Adipocyte (in vitro differentiated cells): ENCODE measurements at regions not wholly inside any gene's neighbourhood (a gene's known extent, or its start where the extent isn't known, plus 50 kb on each side); places are given as distances from the start of the nearest gene placed in this dataset.
"Not testable (repeated sequence)": the region's sequence is repeated elsewhere in the genome, so short reads cannot be mapped to it uniquely, and the experiment has no call there.

ENCODE experiments used
- DNase-seq: peaks from one replicate; pipeline ENCODE4 v3.0.0-alpha.2; 2015; ENCODE audit warnings: low read depth
- H3K27me3 ChIP-seq: replicated peaks from 2 replicates; pipeline ENCODE4 v1.7.0; 2013; ENCODE audit warnings: mild to moderate bottlenecking, low read length, moderate library complexity; ENCODE audit not compliant: control insufficient read depth, insufficient read depth
- H3K36me3 ChIP-seq: 2 replicates; pipeline ENCODE4 v1.7.0; 2013; ENCODE audit warnings: low read length, mild to moderate bottlenecking, moderate library complexity; ENCODE audit not compliant: control insufficient read depth, insufficient read depth, severe bottlenecking
- H3K4me1 ChIP-seq: 2 replicates; pipeline ENCODE4 v1.7.0; 2013; ENCODE audit warnings: mild to moderate bottlenecking, low read length, moderate library complexity; ENCODE audit not compliant: control insufficient read depth, insufficient read depth
- H3K4me3 ChIP-seq: 2 replicates; pipeline ENCODE4 v1.7.0; 2013; ENCODE audit warnings: mild to moderate bottlenecking, low read length, moderate library complexity
- H3K9ac ChIP-seq: 2 replicates; pipeline ENCODE4 v1.7.0; 2013; ENCODE audit warnings: mild to moderate bottlenecking, low read length, moderate library complexity
- H3K9me3 ChIP-seq: 2 replicates; pipeline ENCODE4 v1.7.0; 2013; ENCODE audit warnings: mild to moderate bottlenecking, low read length, moderate library complexity; ENCODE audit not compliant: control insufficient read depth

- H3K27me3 ChIP-seq, result no peaks in the 10 kb centered on the region
- H3K9ac ChIP-seq, result no peak overlapping the region
- H3K9me3 ChIP-seq, result no peaks in the 10 kb centered on the region
- H3K4me1 ChIP-seq, result peaks cover 4% of the 10 kb centered on the region
- H3K36me3 ChIP-seq, result no peaks in the 10 kb centered on the region
- H3K4me3 ChIP-seq, result no peak overlapping the region
- DNase-seq, result no peak
Measured at GRCh38 chr4:189221691-189222090, 719.0 kb upstream of the FRG1 start.

DNA sequence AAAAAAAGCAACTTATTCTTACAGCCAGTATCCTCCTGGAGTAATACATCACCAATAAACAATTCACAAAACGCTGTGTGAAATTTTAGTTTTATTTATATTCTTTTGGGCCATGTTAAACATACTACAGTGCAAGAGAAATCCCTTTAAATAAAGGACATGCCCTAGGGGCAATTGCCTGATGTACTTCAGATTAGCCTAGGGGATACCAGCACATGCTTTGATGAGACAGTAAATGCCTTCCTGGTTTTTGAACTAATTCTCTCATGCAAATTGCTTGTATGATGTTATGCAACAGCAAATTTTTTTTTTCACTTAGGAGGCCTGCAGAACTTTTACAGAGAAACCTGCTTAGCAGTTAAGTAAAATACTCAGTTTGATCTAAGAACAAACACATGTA is 711.9 kb upstream of the FRG1 start:
- Histone ChIP-seq H3K27me3 (no peaks in the 10 kb centered on the region), H3K4me3 (no peak overlapping the region), H3K9me3 (no peaks in the 10 kb centered on the region), H3K4me1 (peaks cover 4% of the 10 kb centered on the region), H3K9ac (no peak overlapping the region), H3K36me3 (no peaks in the 10 kb centered on the region)
- DNase-seq, result no peak

DNA sequence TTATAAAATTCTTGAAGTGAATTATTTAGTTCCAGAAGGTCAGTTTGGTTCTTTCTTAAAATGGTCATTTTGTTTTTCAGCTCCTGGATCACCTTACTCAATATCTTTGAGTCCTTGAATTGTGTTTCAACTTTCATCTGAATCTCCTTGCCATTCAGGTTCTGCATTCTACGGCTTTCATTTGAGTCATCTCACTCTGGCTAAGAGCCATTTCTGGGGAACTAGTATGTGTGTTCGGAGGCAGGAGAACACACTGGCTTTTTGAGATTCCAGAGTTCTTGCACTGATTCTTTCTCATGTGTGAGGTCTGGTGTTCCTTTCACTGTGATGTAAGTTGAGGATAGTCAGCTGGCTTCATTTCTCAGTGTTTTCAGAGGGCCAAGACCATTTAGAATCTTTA is 708.4 kb upstream of the FRG1 start:
- H3K27me3 ChIP-seq, result no peaks in the 10 kb centered on the region
- no peaks in the 10 kb centered on the region for H3K36me3 ChIP-seq
- no peaks in the 10 kb centered on the region for H3K9me3 ChIP-seq
- H3K9ac ChIP-seq, result no peak overlapping the region
- peak; percentile 27 for DNase-seq
- no peaks in the 10 kb centered on the region for H3K4me1 ChIP-seq
- H3K4me3 ChIP-seq, result no peak overlapping the region

DNA sequence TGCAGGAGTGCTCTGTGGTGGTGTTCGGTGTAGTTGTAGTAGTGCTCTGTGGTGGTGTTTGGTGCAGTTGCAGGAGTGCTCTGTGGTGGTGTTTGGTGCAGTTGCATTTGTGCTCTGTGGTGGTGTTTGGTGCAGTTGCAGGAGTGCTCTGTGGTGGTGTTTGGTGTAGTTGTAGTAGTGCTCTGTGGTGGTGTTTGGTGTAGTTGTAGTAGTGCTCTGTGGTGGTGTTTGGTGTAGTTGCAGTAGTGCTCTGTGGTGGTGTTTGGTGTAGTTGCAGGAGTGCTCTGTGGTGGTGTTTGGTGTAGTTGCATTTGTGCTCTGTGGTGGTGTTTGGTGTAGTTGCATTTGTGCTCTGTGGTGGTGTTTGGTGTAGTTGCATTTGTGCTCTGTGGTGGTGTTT is 706.9 kb upstream of the FRG1 start:
- not testable (repeated sequence) for H3K9ac ChIP-seq, H3K9me3 ChIP-seq, H3K27me3 ChIP-seq, DNase-seq, H3K4me3 ChIP-seq, H3K36me3 ChIP-seq, H3K4me1 ChIP-seq

GRCh38 chr4:189234948-189235347 is 705.7 kb upstream of the FRG1 start:
- not testable (repeated sequence) for H3K9ac ChIP-seq, H3K36me3 ChIP-seq, H3K4me1 ChIP-seq, H3K27me3 ChIP-seq, H3K9me3 ChIP-seq, H3K4me3 ChIP-seq, DNase-seq

- no peaks in the 10 kb centered on the region for H3K9me3 ChIP-seq
- H3K36me3 ChIP-seq, result no peaks in the 10 kb centered on the region
- no peak for DNase-seq
- no peaks in the 10 kb centered on the region for H3K4me1 ChIP-seq
- H3K27me3 ChIP-seq, result no peaks in the 10 kb centered on the region
- H3K9ac ChIP-seq, result no peak overlapping the region
- H3K4me3 ChIP-seq, result no peak overlapping the region
Measured at GRCh38 chr4:189235599-189235998, 705.1 kb upstream of the FRG1 start.

DNA sequence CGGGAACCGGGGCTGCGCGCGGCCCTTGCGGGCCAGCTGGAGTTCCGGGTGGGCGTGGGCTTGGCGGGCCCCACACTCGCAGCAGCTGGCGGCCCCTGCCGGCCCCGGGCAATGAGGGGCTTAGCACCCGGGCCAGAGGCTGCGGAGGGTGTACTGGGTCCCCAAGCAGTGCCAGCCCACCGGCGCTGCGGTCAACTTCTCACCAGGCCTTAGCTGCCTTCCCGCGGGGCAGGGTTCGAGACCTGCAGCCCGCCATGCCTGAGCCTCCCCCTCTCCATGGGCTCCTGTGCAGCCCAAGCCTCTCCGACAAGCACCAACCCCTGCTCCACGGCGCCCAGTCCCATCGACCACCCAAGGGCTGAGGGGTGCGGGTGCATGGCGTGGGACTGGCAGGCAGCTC is 704.4 kb upstream of the FRG1 start:
- not testable (repeated sequence) for H3K9me3 ChIP-seq, H3K4me1 ChIP-seq, H3K9ac ChIP-seq, H3K4me3 ChIP-seq, H3K36me3 ChIP-seq, H3K27me3 ChIP-seq, DNase-seq

DNA sequence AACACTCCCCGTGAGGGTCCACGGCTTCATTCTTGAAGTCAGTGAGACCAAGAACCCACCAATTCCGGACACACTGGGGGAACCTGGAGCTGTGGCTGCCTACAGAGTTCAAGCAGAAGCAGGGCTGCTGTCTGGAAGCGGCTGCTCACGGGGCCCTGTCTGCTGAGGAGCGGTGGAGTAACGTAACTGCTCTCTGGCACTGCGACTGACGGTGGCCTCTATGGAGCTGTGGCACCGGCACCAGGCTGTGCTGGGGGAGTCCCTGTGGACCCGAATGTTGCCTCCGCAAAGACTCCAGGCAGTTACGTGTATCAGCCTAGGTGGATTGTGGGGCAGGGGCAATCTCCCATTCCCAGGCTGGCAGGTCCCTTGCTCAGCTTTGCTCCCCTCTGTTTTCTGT is 703.3 kb upstream of the FRG1 start:
- Histone ChIP-seq H3K27me3 (no peaks in the 10 kb centered on the region), H3K4me1 (no peaks in the 10 kb centered on the region), H3K9me3 (no peaks in the 10 kb centered on the region), H3K4me3 (no peak overlapping the region), H3K9ac (no peak overlapping the region), H3K36me3 (no peaks in the 10 kb centered on the region)
- DNase-seq, result no peak

DNA sequence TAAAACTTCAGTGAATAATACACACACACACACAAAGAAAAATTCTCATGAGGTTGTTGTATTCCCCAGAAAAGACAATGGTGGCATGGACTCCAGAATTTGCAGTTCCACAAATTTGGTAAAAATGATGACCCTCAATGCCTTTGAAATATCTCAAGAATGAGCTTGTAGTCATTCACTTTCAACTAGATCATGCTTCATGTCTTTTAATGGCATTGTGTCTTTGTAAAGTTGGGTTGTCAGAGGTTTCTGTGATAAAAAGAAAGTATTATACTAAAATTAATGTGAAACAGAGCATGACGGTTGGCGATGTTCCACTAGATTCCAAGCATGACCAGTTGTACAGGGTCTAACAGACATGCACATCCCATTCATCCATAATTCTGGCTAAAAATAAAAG is 685.0 kb upstream of the FRG1 start:
- H3K9ac ChIP-seq, result no peak overlapping the region
- no peaks in the 10 kb centered on the region for H3K4me1 ChIP-seq
- peaks cover 8% of the 10 kb centered on the region for H3K9me3 ChIP-seq
- H3K27me3 ChIP-seq, result no peaks in the 10 kb centered on the region
- no peak overlapping the region for H3K4me3 ChIP-seq
- no peak for DNase-seq
- no peaks in the 10 kb centered on the region for H3K36me3 ChIP-seq

DNA sequence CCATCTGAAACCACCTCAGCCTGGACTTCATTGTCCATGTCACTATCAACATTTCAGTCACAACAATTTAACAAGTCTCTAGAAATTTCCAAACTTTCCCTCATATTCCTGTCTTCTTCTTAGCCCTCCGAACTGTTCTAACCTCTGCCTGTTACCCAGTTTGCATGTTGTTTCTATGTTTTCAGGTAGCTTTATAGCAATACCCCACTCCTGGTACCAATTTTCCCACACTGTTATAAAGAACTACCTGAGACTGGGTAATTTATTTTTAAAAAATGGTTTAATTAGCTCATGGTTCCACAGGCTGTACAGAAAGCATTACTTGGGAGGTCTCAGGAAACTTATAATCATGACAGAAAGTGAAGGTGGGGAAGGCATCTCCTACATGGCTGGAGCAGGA is 679.2 kb upstream of the FRG1 start:
- H3K9me3 ChIP-seq, result peaks cover 17% of the 10 kb centered on the region
- no peaks in the 10 kb centered on the region for H3K36me3 ChIP-seq
- H3K4me1 ChIP-seq, result no peaks in the 10 kb centered on the region
- H3K4me3 ChIP-seq, result no peak overlapping the region
- H3K27me3 ChIP-seq, result no peaks in the 10 kb centered on the region
- no peak overlapping the region for H3K9ac ChIP-seq
- no peak for DNase-seq

DNA sequence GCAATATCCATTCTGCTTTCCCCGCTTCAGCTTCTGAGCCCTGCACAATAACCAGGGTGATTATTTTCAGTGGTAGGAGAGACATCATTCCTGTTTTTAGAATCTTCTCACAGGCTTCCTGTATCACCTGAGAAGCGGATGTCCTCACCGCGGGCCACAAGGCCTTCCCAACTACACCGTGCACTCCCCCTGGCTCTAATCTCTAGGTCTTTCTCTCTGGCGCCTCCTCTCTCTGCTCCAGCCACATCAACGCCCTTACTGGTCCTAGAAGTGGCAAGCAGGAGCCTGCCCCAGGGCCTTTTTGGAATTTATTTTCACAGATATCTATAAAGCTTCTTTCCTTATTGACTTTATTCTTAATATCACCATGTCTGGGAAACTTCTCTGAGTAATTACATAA is 675.2 kb upstream of the FRG1 start:
- peaks cover 17% of the 10 kb centered on the region for H3K9me3 ChIP-seq
- no peak for DNase-seq
- no peaks in the 10 kb centered on the region for H3K36me3 ChIP-seq
- H3K4me3 ChIP-seq, result no peak overlapping the region
- no peaks in the 10 kb centered on the region for H3K27me3 ChIP-seq
- no peak overlapping the region for H3K9ac ChIP-seq
- H3K4me1 ChIP-seq, result no peaks in the 10 kb centered on the region

DNA sequence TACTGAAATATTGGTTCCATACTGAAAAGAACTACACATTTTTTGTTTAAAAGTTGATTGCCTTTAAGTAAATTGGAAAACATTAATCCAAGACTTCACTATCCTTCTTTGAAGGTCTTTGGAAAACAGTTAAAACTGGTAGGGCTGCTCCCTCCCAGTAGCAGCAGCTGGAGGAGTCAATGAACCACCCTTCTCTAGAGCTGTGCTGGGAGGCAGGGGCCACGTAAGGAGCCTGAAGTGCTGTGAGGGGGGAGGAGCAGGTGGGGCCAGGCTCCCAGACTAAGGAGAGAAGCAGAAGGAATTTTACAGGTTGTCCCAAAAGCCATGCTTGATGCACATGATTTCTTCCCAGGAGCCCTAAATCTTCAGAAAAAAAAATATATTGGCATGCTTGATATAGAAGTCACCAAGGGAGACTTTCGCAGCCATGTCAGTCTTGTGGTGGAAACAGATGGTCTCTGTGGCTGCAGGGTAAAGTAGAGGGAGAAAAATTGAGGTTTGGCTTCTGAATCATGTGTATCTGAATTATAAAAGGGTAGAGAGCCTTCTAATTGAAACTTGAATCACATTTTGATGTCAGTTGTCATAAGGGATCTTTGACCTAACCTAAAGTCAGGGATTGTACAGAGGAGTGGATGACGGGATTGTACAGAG is 673.2 kb upstream of the FRG1 start:
- Histone ChIP-seq H3K36me3 (no peaks in the 10 kb centered on the region), H3K9ac (no peak overlapping the region), H3K9me3 (peaks cover 4% of the 10 kb centered on the region), H3K4me1 (no peaks in the 10 kb centered on the region), H3K27me3 (no peaks in the 10 kb centered on the region), H3K4me3 (no peak overlapping the region)
- DNase-seq, result no peak
